ENCODE measurements at regions not wholly inside any gene's neighbourhood (a gene's known extent, or its start where the extent isn't known, plus 50 kb on each side); places are given as distances from the start of the nearest gene placed in this dataset.

DNA sequence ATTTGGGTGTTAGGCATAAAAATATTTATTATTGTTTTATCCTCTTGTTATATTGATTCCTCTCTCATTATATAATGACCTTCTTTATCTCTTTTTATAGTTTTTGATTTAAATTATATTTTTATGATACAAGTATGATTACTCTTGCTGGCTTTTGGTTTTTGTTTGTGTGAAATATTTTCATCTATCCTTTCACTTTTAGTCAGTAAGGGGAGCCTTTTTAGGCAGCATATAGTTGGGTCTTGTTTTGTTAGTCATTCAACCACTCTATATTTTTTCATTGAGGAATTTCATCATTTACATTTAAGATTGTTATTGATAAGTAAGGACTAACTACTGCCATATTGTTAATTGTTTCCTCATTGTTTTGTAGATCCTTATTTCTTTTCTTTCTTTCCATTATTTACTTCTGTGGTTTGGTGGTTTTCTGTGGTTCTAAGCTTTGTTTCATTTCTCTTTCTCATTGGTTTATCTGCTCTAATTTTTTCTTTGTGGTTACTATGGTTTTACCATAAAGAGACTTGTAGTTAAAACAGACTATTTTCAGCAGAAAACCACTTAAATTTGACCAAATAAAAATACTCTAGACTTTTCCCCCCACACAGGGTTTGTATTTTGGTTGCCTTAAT, 593.1 kb downstream of the NUF2 start:
- no peaks in the 10 kb centered on the region for H3K36me3 ChIP-seq (ENCODE audit: control insufficient read depth, insufficient read depth, low read length)
- no peak overlapping the region for H3K4me3 ChIP-seq (ENCODE audit: extremely low read depth, insufficient read depth, low read length, poor library complexity, severe bottlenecking)

GRCh38 chr1:163922743-163923201, 601.0 kb downstream of the NUF2 start:
- Histone ChIP-seq H3K4me3 (ENCODE audit: extremely low read depth, insufficient read depth, low read length, poor library complexity, severe bottlenecking) (no peak overlapping the region), H3K4me1 (ENCODE audit: control insufficient read depth, insufficient read depth, low read length, poor library complexity, severe bottlenecking) (no peaks in the 10 kb centered on the region), H3K36me3 (ENCODE audit: control insufficient read depth, insufficient read depth, low read length) (no peaks in the 10 kb centered on the region), H3K27ac (ENCODE audit: low read depth, low read length, severe bottlenecking) (no peak overlapping the region), H3K9me3 (ENCODE audit: control insufficient read depth, low read length) (no peaks in the 10 kb centered on the region)

More for the DNA sequence above, 593.1 kb downstream of the NUF2 start:
- H3K9me3 ChIP-seq (ENCODE audit: control insufficient read depth, low read length), result no peaks in the 10 kb centered on the region
- H3K4me1 ChIP-seq (ENCODE audit: control insufficient read depth, insufficient read depth, low read length, poor library complexity, severe bottlenecking), result peaks cover 8% of the 10 kb centered on the region
- no peak overlapping the region for H3K27ac ChIP-seq (ENCODE audit: low read depth, low read length, severe bottlenecking)

GRCh38 chr1:163924041-163924440, 602.3 kb downstream of the NUF2 start:
- Histone ChIP-seq H3K36me3 (ENCODE audit: control insufficient read depth, insufficient read depth, low read length) (no peaks in the 10 kb centered on the region), H3K4me3 (ENCODE audit: extremely low read depth, insufficient read depth, low read length, poor library complexity, severe bottlenecking) (no peak overlapping the region), H3K27ac (ENCODE audit: low read depth, low read length, severe bottlenecking) (no peak overlapping the region), H3K4me1 (ENCODE audit: control insufficient read depth, insufficient read depth, low read length, poor library complexity, severe bottlenecking) (no peaks in the 10 kb centered on the region), H3K9me3 (ENCODE audit: control insufficient read depth, low read length) (no peaks in the 10 kb centered on the region)
- WGBS, 2 experiments (ENCODE audit: insufficient coverage in 2 of 2), result 88 to 100% methylated on average over 1 of the region's 3 CpGs

- Histone ChIP-seq H3K27ac (ENCODE audit: low read depth, low read length, severe bottlenecking) (no peak overlapping the region), H3K4me3 (ENCODE audit: extremely low read depth, insufficient read depth, low read length, poor library complexity, severe bottlenecking) (no peak overlapping the region), H3K36me3 (ENCODE audit: control insufficient read depth, insufficient read depth, low read length) (no peaks in the 10 kb centered on the region), H3K4me1 (ENCODE audit: control insufficient read depth, insufficient read depth, low read length, poor library complexity, severe bottlenecking) (no peaks in the 10 kb centered on the region), H3K9me3 (ENCODE audit: control insufficient read depth, low read length) (no peaks in the 10 kb centered on the region)
- WGBS, 2 experiments (ENCODE audit: insufficient coverage in 2 of 2), result 100% methylated on average over 1 of the region's 1 CpG; no CpG with 5 or more reads in 1 of the 2 experiments
These were observed 605.7 kb downstream of the NUF2 start for GRCh38 chr1:163927493-163927892.

DNA sequence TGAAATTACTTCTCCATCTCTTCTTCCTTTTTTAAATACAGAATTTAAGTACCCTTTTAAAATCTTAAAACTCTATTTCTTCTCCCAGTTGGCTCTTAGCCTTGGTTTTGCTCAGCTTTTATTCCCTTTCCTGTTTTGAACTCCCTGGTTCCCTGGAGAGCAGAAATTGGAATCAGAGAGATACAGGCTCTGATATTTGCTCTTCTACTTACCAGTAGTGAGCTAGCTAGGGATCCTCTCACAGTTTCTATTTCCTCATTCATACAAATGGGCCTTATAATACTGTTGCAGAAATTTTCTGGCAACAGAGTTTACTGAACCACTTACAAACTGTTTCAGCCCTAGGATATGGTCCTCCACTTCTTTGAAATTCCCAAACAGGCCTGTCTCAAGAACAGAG, 606.3 kb downstream of the NUF2 start:
- Histone ChIP-seq H3K4me3 (ENCODE audit: extremely low read depth, insufficient read depth, low read length, poor library complexity, severe bottlenecking) (no peak overlapping the region), H3K36me3 (ENCODE audit: control insufficient read depth, insufficient read depth, low read length) (no peaks in the 10 kb centered on the region), H3K9me3 (ENCODE audit: control insufficient read depth, low read length) (no peaks in the 10 kb centered on the region), H3K4me1 (ENCODE audit: control insufficient read depth, insufficient read depth, low read length, poor library complexity, severe bottlenecking) (no peaks in the 10 kb centered on the region), H3K27ac (ENCODE audit: low read depth, low read length, severe bottlenecking) (peak overlapping the region; percentile 19)

- Histone ChIP-seq H3K9me3 (ENCODE audit: control insufficient read depth, low read length) (no peaks in the 10 kb centered on the region), H3K4me1 (ENCODE audit: control insufficient read depth, insufficient read depth, low read length, poor library complexity, severe bottlenecking) (no peaks in the 10 kb centered on the region), H3K27ac (ENCODE audit: low read depth, low read length, severe bottlenecking) (peak overlapping the region; percentile 19), H3K36me3 (ENCODE audit: control insufficient read depth, insufficient read depth, low read length) (no peaks in the 10 kb centered on the region), H3K4me3 (ENCODE audit: extremely low read depth, insufficient read depth, low read length, poor library complexity, severe bottlenecking) (no peak overlapping the region)
These were observed 606.9 kb downstream of the NUF2 start for GRCh38 chr1:163928651-163929050.

GRCh38 chr1:163932901-163933300, 611.1 kb downstream of the NUF2 start:
- 100% methylated on average over 2 of the region's 3 CpGs for WGBS, 2 experiments (ENCODE audit: insufficient coverage in 2 of 2)
- Histone ChIP-seq H3K4me1 (ENCODE audit: control insufficient read depth, insufficient read depth, low read length, poor library complexity, severe bottlenecking) (no peaks in the 10 kb centered on the region), H3K36me3 (ENCODE audit: control insufficient read depth, insufficient read depth, low read length) (no peaks in the 10 kb centered on the region), H3K4me3 (ENCODE audit: extremely low read depth, insufficient read depth, low read length, poor library complexity, severe bottlenecking) (no peak overlapping the region), H3K9me3 (ENCODE audit: control insufficient read depth, low read length) (no peaks in the 10 kb centered on the region), H3K27ac (ENCODE audit: low read depth, low read length, severe bottlenecking) (no peak overlapping the region)

DNA sequence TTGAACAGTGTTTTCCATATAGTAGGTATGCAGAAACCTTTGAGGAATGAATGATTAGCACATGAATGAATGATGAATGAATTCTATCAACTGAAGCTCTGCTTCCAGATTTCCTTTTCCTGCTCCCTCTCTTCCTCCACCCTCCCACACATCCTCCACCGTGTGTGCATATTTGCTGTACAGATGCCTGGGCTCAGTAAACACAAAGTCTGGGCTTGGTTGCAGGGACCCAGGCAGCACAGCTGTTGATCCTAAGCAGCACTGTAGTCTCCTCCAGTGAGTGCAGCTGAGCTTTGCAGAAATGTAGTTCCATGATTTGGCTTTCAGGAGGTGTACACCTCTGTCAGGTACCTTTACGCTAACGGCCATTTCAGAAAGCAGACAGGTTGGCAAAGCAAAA, 611.7 kb downstream of the NUF2 start:
- Histone ChIP-seq H3K27ac (ENCODE audit: low read depth, low read length, severe bottlenecking) (no peak overlapping the region), H3K36me3 (ENCODE audit: control insufficient read depth, insufficient read depth, low read length) (no peaks in the 10 kb centered on the region), H3K4me3 (ENCODE audit: extremely low read depth, insufficient read depth, low read length, poor library complexity, severe bottlenecking) (no peak overlapping the region), H3K9me3 (ENCODE audit: control insufficient read depth, low read length) (no peaks in the 10 kb centered on the region), H3K4me1 (ENCODE audit: control insufficient read depth, insufficient read depth, low read length, poor library complexity, severe bottlenecking) (no peaks in the 10 kb centered on the region)
- 80 to 94% methylated on average over 1 to 2 of the region's 3 CpGs for WGBS, 2 experiments (ENCODE audit: insufficient coverage in 2 of 2)

DNA sequence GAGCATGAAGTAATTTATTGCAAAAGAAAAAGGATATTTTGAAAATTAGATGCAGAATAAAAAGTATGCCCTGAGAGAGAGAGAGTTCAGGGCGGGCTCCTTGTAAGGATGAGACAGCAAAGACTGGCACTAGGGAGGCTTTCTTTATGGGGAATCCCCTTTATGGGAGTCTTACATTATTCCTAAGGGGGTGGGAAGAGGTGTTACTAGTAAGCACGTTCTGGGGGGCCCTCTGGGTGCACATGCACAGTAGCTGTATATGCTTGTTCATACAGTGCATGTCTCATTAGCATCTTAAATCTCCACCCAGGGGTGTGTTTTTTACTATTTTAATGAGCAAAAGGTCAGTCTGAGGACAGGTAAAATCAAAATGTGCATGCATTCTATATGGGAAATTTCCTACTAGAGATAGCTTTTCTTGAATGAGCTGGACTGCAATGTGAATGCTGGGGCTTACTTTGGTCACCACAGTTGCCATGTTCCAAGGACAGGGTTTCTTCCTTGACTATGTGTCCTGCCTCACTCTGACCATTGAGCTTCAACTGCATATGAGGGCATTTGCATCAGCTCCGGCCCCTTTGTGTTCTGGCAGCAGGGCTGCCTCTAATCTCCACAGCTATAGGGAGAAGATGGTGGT, 614.1 kb downstream of the NUF2 start:
- Histone ChIP-seq H3K36me3 (ENCODE audit: control insufficient read depth, insufficient read depth, low read length) (no peaks in the 10 kb centered on the region), H3K4me3 (ENCODE audit: extremely low read depth, insufficient read depth, low read length, poor library complexity, severe bottlenecking) (no peak overlapping the region), H3K4me1 (ENCODE audit: control insufficient read depth, insufficient read depth, low read length, poor library complexity, severe bottlenecking) (no peaks in the 10 kb centered on the region), H3K27ac (ENCODE audit: low read depth, low read length, severe bottlenecking) (no peak overlapping the region), H3K9me3 (ENCODE audit: control insufficient read depth, low read length) (no peaks in the 10 kb centered on the region)
- WGBS, 2 experiments (ENCODE audit: insufficient coverage in 2 of 2), result 82 to 92% methylated on average over 1 of the region's 3 CpGs

GRCh38 chr1:163959622-163960021, 599.4 kb upstream of the PBX1 start:
- no CpG with 5 or more reads among the region's 1 CpG for WGBS, 2 experiments (ENCODE audit: insufficient coverage in 2 of 2)
- Histone ChIP-seq H3K4me1 (ENCODE audit: control insufficient read depth, insufficient read depth, low read length, poor library complexity, severe bottlenecking) (no peaks in the 10 kb centered on the region), H3K27ac (ENCODE audit: low read depth, low read length, severe bottlenecking) (no peak overlapping the region), H3K4me3 (ENCODE audit: extremely low read depth, insufficient read depth, low read length, poor library complexity, severe bottlenecking) (no peak overlapping the region), H3K9me3 (ENCODE audit: control insufficient read depth, low read length) (peaks cover 6% of the 10 kb centered on the region), H3K36me3 (ENCODE audit: control insufficient read depth, insufficient read depth, low read length) (no peaks in the 10 kb centered on the region)

GRCh38 chr1:163970151-163970550, 588.8 kb upstream of the PBX1 start:
- WGBS, 2 experiments (ENCODE audit: insufficient coverage in 2 of 2), result no CpG with 5 or more reads among the region's 2 CpGs
- Histone ChIP-seq H3K27ac (ENCODE audit: low read depth, low read length, severe bottlenecking) (no peak overlapping the region), H3K36me3 (ENCODE audit: control insufficient read depth, insufficient read depth, low read length) (no peaks in the 10 kb centered on the region), H3K4me3 (ENCODE audit: extremely low read depth, insufficient read depth, low read length, poor library complexity, severe bottlenecking) (no peak overlapping the region), H3K4me1 (ENCODE audit: control insufficient read depth, insufficient read depth, low read length, poor library complexity, severe bottlenecking) (no peaks in the 10 kb centered on the region), H3K9me3 (ENCODE audit: control insufficient read depth, low read length) (no peaks in the 10 kb centered on the region)
